Breast epithelium (tissue), 4 donors: ENCODE measurements at regions not wholly inside any gene's neighbourhood (a gene's known extent, or its start where the extent isn't known, plus 50 kb on each side); places are given as distances from the start of the nearest gene placed in this dataset.

Experiments
- DNase-seq, 2 donors: peaks; one replicate each; pipeline ENCODE4 v3.0.0-alpha.2; 2019; ENCODE audit warnings: low spot score in 2 of 2
- H3K27ac ChIP-seq, 2 donors: fragments of 200-600 bp; sonication (generic) in 1 of 2; one replicate each; pipeline ENCODE4 v1.5.1; 2016 to 2019; ENCODE audit warnings: mild to moderate bottlenecking in 1 of 2
- H3K27me3 ChIP-seq, 2 donors: fragments of 200-600 bp; sonication (generic) in 1 of 2; one replicate each; pipeline versions ENCODE4 v1.5.1 to v1.6.0; 2017 to 2019; ENCODE audit warnings: control low read depth in 1 of 2, mild to moderate bottlenecking in 1 of 2
- H3K36me3 ChIP-seq: fragments of 200-600 bp; one replicate; pipeline ENCODE4 v1.5.1; 2019
- H3K4me1 ChIP-seq, 2 donors: fragments of 200-600 bp; sonication (generic); one replicate each; pipeline ENCODE4 v1.5.1; 2016 to 2019; ENCODE audit warnings: control low read depth in 1 of 2
- H3K4me3 ChIP-seq, 3 donors: fragments of 200-600 bp; sonication (generic); 1 replicate in 2 of 3; 2 replicates in 1 of 3; pipeline ENCODE4 v1.5.1; 2016 to 2019; ENCODE audit warnings: mild to moderate bottlenecking in 3 of 3, moderate library complexity in 2 of 3
- H3K9me3 ChIP-seq, 2 donors: fragments of 200-600 bp; sonication (generic) in 1 of 2; one replicate each; pipeline ENCODE4 v1.5.1; 2016 to 2019; ENCODE audit warnings: control low read depth in 1 of 2
- CTCF ChIP-seq, 3 donors: fragments of 450-650 bp; IDR thresholded peaks; one replicate each; pipeline ENCODE4 v1.5.1; 2016 to 2017; ENCODE audit warnings: antibody characterized with exemption in 3 of 3, mild to moderate bottlenecking in 3 of 3, moderate library complexity in 3 of 3
- POLR2A ChIP-seq: fragments of 450-650 bp; IDR thresholded peaks from one replicate; pipeline ENCODE4 v1.6.1; 2016; ENCODE audit warnings: antibody characterized with exemption, mild to moderate bottlenecking, moderate library complexity
- POLR2AphosphoS5 ChIP-seq, 3 donors: sonication (generic); formaldehyde crosslinking; IDR thresholded peaks; one replicate each; pipeline ENCODE4 v1.6.1; 2017; ENCODE audit warnings: antibody characterized with exemption in 3 of 3
- intact Hi-C: fragments of 100-400 bp; cut with DNase I; formaldehyde crosslinking; loops from one replicate; pipeline ENCODE4 v1.15.1; 2023; ENCODE audit warnings: low total_unique reads

GRCh38 chr4:156523991-156524390 is 447.6 kb downstream of the PDGFC start:
- DNase-seq = no peak
- no peak overlapping the region for H3K27ac ChIP-seq
- H3K9me3 ChIP-seq = no peaks in the 10 kb centered on the region
- TF ChIP-seq POLR2A (no peak), POLR2AphosphoS5 (IDR thresholded peaks at IDR 0.05) (no peak), CTCF (IDR thresholded peaks at IDR 0.05) (no peak)
- H3K4me1 ChIP-seq = no peaks in the 10 kb centered on the region
- no peaks in the 10 kb centered on the region for H3K27me3 ChIP-seq
- intact Hi-C loops = no loop called here
- no peaks in the 10 kb centered on the region for H3K36me3 ChIP-seq
- H3K4me3 ChIP-seq = no peak overlapping the region

- TF ChIP-seq CTCF (IDR thresholded peaks at IDR 0.05) (no peak), POLR2A (no peak), POLR2AphosphoS5 (IDR thresholded peaks at IDR 0.05) (no peak)
Observed at GRCh38 chr4:156523492-156523891, 448.1 kb downstream of the PDGFC start.

GRCh38 chr4:156521631-156522030 is 450.0 kb downstream of the PDGFC start:
- no peak overlapping the region for H3K4me3 ChIP-seq
- TF ChIP-seq POLR2A = no peak
- no peak for TF ChIP-seq POLR2AphosphoS5 (IDR thresholded peaks at IDR 0.05)
- no peak for TF ChIP-seq CTCF (IDR thresholded peaks at IDR 0.05)
- no peaks in the 10 kb centered on the region for H3K36me3 ChIP-seq
- no peaks in the 10 kb centered on the region for H3K4me1 ChIP-seq
- H3K9me3 ChIP-seq = no peaks in the 10 kb centered on the region
- no peaks in the 10 kb centered on the region for H3K27me3 ChIP-seq
- no peak for DNase-seq
- intact Hi-C loops = no loop called here
- H3K27ac ChIP-seq = no peak overlapping the region

More at GRCh38 chr4:156523492-156523891, 448.1 kb downstream of the PDGFC start:
- DNase-seq = no peak
- Histone ChIP-seq H3K27me3 (no peaks in the 10 kb centered on the region), H3K9me3 (no peaks in the 10 kb centered on the region), H3K36me3 (no peaks in the 10 kb centered on the region), H3K4me1 (no peaks in the 10 kb centered on the region), H3K27ac (no peak overlapping the region), H3K4me3 (no peak overlapping the region)
- intact Hi-C loops = no loop called here

- Histone ChIP-seq H3K4me1 (no peaks in the 10 kb centered on the region), H3K4me3 (no peak overlapping the region), H3K9me3 (no peaks in the 10 kb centered on the region), H3K36me3 (no peaks in the 10 kb centered on the region), H3K27me3 (no peaks in the 10 kb centered on the region), H3K27ac (no peak overlapping the region)
- TF ChIP-seq POLR2A (no peak), POLR2AphosphoS5 (IDR thresholded peaks at IDR 0.05) (no peak), CTCF (IDR thresholded peaks at IDR 0.05) (no peak)
- no peak for DNase-seq
- intact Hi-C loops = no loop called here
Observed at GRCh38 chr4:156517956-156518355, 453.6 kb downstream of the PDGFC start.

GRCh38 chr4:156517546-156517945 is 454.1 kb downstream of the PDGFC start:
- Histone ChIP-seq H3K36me3 (no peaks in the 10 kb centered on the region), H3K9me3 (no peaks in the 10 kb centered on the region), H3K27me3 (no peaks in the 10 kb centered on the region), H3K4me3 (no peak overlapping the region), H3K4me1 (no peaks in the 10 kb centered on the region), H3K27ac (no peak overlapping the region)
- intact Hi-C loops = no loop called here
- TF ChIP-seq CTCF (IDR thresholded peaks at IDR 0.05) (no peak), POLR2A (no peak)
- DNase-seq = no peak
